ENCODE measurements at regions not wholly inside any gene's neighbourhood (a gene's known extent, or its start where the extent isn't known, plus 50 kb on each side); places are given as distances from the start of the nearest gene placed in this dataset.
A peak's percentile ranks its signal among the peaks of the same experiment; 100 is the strongest.

DNA sequence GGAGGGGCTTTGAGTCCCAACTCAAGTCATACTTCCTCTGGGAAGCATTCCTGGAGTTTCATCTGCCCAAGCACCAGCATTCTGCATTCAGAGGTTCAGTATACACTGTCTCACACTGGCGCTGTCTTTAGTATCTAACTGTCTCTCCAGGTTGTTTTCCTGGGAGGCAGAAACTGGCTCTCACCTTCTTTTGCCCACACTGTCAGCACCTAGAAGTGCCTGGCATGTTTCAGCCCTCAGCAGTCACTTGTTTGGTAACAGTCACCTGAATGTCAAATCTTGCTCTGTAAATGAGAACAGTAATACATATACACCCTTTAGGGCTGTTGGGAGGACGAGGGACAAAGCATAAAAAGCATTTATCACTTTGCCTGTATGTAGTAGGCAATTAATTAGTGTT lies 339.6 kb downstream of the UQCRFS1 start:
- ChIA-PET POLR2A (no interaction called here), CTCF (no interaction called here)
- no peak for DNase-seq (ENCODE audit: extremely low spot score)
- TF ChIP-seq, protein P1, sequence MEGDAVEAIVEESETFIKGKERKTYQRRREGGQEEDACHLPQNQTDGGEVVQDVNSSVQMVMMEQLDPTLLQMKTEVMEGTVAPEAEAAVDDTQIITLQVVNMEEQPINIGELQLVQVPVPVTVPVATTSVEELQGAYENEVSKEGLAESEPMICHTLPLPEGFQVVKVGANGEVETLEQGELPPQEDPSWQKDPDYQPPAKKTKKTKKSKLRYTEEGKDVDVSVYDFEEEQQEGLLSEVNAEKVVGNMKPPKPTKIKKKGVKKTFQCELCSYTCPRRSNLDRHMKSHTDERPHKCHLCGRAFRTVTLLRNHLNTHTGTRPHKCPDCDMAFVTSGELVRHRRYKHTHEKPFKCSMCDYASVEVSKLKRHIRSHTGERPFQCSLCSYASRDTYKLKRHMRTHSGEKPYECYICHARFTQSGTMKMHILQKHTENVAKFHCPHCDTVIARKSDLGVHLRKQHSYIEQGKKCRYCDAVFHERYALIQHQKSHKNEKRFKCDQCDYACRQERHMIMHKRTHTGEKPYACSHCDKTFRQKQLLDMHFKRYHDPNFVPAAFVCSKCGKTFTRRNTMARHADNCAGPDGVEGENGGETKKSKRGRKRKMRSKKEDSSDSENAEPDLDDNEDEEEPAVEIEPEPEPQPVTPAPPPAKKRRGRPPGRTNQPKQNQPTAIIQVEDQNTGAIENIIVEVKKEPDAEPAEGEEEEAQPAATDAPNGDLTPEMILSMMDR (IDR thresholded peaks at IDR 0.05; ENCODE audit: control extremely low read depth, extremely low read depth, low read depth, missing control alignments), result no peak

DNA sequence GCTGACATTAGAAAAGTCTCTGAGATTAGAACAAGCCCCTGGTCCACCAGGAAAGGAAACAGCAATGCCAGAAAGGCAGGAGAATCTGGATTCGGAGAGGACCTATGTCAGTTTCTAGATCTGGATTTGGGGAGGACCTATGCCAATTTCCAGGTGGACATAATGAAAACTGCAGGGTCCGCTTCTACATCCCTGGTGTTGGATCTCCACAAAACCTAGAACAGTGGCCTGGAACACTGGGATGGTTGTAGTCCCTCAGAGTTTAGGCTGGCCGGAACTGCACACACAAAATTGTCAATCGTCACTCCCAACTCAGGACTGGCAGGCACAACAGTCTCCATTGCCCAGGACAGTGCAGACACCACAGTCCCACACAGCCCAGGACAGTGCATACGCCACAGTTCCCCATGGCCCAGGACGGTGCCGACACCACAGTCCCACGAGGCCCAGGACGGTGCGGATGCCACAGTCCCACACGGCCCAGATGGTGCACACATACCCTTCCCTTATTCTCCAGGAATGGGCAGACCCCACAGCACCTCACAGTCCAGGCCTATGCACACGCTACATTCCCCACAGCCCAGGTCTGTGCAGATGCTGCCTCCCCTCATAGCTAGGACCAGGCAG lies 341.7 kb downstream of the UQCRFS1 start:
- TF ChIP-seq, protein P1 (IDR thresholded peaks at IDR 0.05; ENCODE audit: control extremely low read depth, extremely low read depth, low read depth, missing control alignments), result no peak
- DNase-seq (ENCODE audit: extremely low spot score), result no peak
- POLR2A ChIA-PET, result no interaction called here
- CTCF ChIA-PET, result no interaction called here

DNA sequence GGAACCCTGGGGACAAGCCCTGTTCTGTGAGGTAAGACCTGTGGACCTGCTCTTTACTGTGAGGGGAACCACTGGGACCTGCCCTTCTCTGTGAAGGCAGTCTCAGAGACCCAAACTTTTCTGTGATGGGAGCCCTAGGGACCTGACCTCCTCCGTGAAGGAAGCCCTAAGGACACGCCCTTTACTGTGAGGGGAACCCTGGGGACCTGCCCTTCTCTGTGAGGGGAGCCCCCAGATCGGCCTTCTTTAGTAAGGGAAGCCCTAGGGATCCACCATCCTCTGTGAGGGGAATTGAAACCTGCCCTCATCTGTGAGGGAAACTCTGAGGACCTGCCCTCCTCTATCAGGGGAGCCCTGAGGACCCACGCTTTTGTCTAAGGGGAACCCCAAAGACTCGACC lies 343.5 kb downstream of the UQCRFS1 start:
- CTCF ChIA-PET, result no interaction called here
- peak; percentile 35 for DNase-seq (ENCODE audit: extremely low spot score)
- TF ChIP-seq, protein P1 (IDR thresholded peaks at IDR 0.05; ENCODE audit: control extremely low read depth, extremely low read depth, low read depth, missing control alignments), result no peak
- POLR2A ChIA-PET, result no interaction called here

DNA sequence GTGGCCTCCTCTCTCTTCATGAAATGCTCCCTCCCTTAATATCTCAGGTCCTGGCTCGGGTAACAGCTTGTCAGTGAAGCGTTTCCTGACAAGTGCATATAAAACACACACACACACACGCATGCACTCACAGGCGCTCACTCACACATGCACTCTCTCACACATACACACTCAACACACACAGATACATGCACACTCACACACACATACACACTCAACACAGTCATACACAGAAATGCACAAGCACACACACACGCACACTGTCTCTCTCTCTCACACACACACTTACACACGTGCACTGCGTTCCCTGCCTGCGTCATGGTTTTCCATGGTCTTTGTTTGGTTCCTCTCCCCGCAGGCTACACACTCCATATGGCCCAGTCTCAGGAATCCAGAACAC lies 344.1 kb downstream of the UQCRFS1 start:
- POLR2A ChIA-PET, result no interaction called here

DNA sequence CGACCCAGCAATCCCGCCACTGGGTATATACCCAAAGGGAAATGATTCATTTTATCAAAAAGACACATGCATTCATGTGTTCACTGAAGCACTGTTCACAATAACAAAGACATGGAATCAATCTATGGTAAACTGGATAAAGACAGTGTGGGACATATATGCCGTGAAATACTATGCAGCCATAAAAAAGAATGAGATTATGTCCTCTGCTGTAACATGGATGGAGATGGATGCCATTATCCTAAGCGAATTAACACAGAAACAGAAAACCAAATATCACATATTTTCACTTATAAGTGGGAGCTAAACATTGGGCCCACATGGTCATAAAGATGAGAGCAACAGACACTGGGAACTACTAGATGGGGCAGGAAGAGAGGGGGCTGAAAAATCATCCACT lies 345.0 kb downstream of the UQCRFS1 start:
- POLR2A ChIA-PET, result no interaction called here
- DNase-seq (ENCODE audit: extremely low spot score), result no peak
- CTCF ChIA-PET, result interaction anchor here (0.9 to 1.7 kb wide), 2 partner anchors 11 to 12 kb away, joined by 3 read pairs; no protein-coding TSS in a partner anchor
- TF ChIP-seq, protein P1 (IDR thresholded peaks at IDR 0.05; ENCODE audit: control extremely low read depth, extremely low read depth, low read depth, missing control alignments), result no peak

More for the DNA sequence above, 344.1 kb downstream of the UQCRFS1 start:
- TF ChIP-seq, protein P1 (IDR thresholded peaks at IDR 0.05; ENCODE audit: control extremely low read depth, extremely low read depth, low read depth, missing control alignments), result no peak
- no peak for DNase-seq (ENCODE audit: extremely low spot score)
- CTCF ChIA-PET, result no interaction called here

DNA sequence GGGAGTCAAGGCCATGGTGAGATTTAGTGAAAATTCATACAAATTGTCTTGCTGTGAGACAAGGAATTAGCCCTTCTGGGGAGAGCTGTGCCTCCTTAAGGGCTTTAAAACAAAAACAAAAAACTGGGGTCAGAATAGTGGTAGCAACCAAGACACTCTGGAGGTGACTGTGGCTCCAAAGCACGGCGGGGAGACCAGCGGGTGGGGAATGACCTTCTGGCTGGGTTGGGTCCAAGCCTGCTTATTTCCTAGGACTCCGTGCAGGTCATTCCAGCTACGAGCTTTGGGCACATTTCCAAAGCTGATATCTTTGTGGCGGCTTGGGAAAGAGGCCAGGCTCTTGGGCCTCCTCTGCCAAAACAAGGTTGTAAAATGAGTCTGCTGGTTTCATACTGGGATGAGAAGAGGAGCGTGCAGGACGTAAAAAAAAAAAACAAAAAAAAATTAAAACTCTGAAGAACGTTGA lies 348.3 kb downstream of the UQCRFS1 start:
- POLR2A ChIA-PET, result no interaction called here
- DNase-seq (ENCODE audit: extremely low spot score), result no peak
- TF ChIP-seq, protein P1 (IDR thresholded peaks at IDR 0.05; ENCODE audit: control extremely low read depth, extremely low read depth, low read depth, missing control alignments), result no peak
- CTCF ChIA-PET, result interaction anchor here (0.6 kb wide), 1 partner anchor 15 kb away, joined by 3 read pairs; no protein-coding TSS in a partner anchor
